Erythroblast (primary cell): ENCODE measurements at regions not wholly inside any gene's neighbourhood (a gene's known extent, or its start where the extent isn't known, plus 50 kb on each side); places are given as distances from the start of the nearest gene placed in this dataset.

ENCODE experiments used
- GATA1 ChIP-seq: IDR thresholded peaks from 2 replicates; pipeline ENCODE4 v1.6.1; 2011; ENCODE audit warnings: low read depth, mild to moderate bottlenecking, control low read depth, low read length, moderate library complexity
- POLR2A ChIP-seq: IDR thresholded peaks from 2 replicates; pipeline ENCODE4 v1.6.1; 2011; ENCODE audit warnings: mild to moderate bottlenecking, low read length

GRCh38 chr3:6438031-6438430 lies 422.9 kb upstream of the GRM7 start:
- TF ChIP-seq POLR2A (no peak), GATA1 (no peak)
